ENCODE measurements at regions not wholly inside any gene's neighbourhood (a gene's known extent, or its start where the extent isn't known, plus 50 kb on each side); places are given as distances from the start of the nearest gene placed in this dataset.

DNA sequence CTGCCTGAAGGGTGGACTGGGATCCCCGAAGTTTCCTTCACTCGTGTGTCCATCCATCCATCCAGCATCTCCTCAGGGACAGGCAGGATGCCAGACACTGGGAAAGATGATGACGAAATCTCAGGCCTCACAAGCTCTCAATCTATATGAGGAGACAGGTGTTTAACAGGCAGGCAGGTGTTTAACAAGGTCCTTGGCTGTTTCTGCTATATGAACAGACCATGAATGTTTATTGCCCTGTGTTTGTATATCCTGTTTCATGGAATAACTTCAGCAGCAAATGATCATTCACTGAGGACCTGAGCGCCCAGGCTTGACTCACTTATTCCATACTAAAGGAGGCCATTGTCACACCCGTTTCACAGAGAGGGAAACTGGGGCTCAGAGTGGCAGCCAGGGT is 685.8 kb upstream of the HS6ST1 start:
- H3K79me2 ChIP-seq (ENCODE audit: control insufficient read depth, insufficient read depth, low read length), result no peaks in the 10 kb centered on the region
- H3K27me3 ChIP-seq (ENCODE audit: control insufficient read depth in 2 of 2, insufficient read depth in 2 of 2, low read length in 2 of 2), result no peaks in the 10 kb centered on the region; a peak in 1 of 5 replicates
- ChIA-PET CTCF (ENCODE audit: low intra/inter-chr PET ratio) (no interaction called here), POLR2A (interaction anchor here (0.7 kb wide), 1 partner anchor 9 kb away, joined by 3 read pairs; no protein-coding TSS in a partner anchor)
- H4K20me1 ChIP-seq (replicated peaks; ENCODE audit: control insufficient read depth, insufficient read depth, low read length), result no peaks in the 10 kb centered on the region
- H3K9me1 ChIP-seq (ENCODE audit: control insufficient read depth, insufficient read depth, low read length), result no peaks in the 10 kb centered on the region
- TF ChIP-seq TEAD1 (CRISPR knock-in tag; IDR thresholded peaks at IDR 0.05) (no peak), FOXP1 (CRISPR knock-in tag; IDR thresholded peaks at IDR 0.05) (no peak), ZNF121 (CRISPR knock-in tag; conservative IDR thresholded peaks at IDR 0.05) (no peak), THRAP3 (IDR thresholded peaks at IDR 0.05; ENCODE audit: borderline replicate concordance) (no peak), ZNF561 (CRISPR knock-in tag; conservative IDR thresholded peaks at IDR 0.05) (no peak), MAZ (CRISPR knock-in tag; conservative IDR thresholded peaks at IDR 0.05 in 1 of 2, IDR thresholded peaks at IDR 0.05 in 1 of 2) (no peak), MBD2 (IDR thresholded peaks at IDR 0.05; ENCODE audit: borderline replicate concordance, low read depth) (no peak), MYC (IDR thresholded peaks at IDR 0.05; ENCODE audit: low read depth, low read length) (no peak), MYC (CRISPR knock-in tag; IDR thresholded peaks at IDR 0.05; ENCODE audit: borderline replicate concordance, low read depth) (no peak), ZNF143 (CRISPR knock-in tag; IDR thresholded peaks at IDR 0.05) (no peak), CTCF (IDR thresholded peaks at IDR 0.05 in 2 of 3, conservative IDR thresholded peaks at IDR 0.05 in 1 of 3; ENCODE audit: insufficient read depth in 2 of 3, low read depth in 1 of 3, low read length in 3 of 3) (no peak), POLR2B (IDR thresholded peaks at IDR 0.05; ENCODE audit: low read depth, partially characterized antibody) (no peak)
- TF ChIP-seq, protein P1, sequence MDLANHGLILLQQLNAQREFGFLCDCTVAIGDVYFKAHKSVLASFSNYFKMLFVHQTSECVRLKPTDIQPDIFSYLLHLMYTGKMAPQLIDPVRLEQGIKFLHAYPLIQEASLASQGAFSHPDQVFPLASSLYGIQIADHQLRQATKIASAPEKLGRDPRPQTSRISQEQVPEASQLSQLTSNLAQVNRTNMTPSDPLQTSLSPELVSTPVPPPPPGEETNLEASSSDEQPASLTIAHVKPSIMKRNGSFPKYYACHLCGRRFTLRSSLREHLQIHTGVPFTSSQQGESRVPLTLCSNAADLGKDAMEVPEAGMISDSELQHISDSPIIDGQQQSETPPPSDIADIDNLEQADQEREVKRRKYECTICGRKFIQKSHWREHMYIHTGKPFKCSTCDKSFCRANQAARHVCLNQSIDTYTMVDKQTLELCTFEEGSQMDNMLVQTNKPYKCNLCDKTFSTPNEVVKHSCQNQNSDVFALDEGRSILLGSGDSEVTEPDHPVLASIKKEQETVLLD (IDR thresholded peaks at IDR 0.05), result no peak
- TF ChIP-seq, protein P2, sequence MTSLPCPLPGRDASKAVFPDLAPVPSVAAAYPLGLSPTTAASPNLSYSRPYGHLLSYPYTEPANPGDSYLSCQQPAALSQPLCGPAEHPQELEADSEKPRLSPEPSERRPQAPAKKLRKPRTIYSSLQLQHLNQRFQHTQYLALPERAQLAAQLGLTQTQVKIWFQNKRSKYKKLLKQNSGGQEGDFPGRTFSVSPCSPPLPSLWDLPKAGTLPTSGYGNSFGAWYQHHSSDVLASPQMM (CRISPR knock-in tag; IDR thresholded peaks at IDR 0.05), result no peak
- TF ChIP-seq, protein P3, sequence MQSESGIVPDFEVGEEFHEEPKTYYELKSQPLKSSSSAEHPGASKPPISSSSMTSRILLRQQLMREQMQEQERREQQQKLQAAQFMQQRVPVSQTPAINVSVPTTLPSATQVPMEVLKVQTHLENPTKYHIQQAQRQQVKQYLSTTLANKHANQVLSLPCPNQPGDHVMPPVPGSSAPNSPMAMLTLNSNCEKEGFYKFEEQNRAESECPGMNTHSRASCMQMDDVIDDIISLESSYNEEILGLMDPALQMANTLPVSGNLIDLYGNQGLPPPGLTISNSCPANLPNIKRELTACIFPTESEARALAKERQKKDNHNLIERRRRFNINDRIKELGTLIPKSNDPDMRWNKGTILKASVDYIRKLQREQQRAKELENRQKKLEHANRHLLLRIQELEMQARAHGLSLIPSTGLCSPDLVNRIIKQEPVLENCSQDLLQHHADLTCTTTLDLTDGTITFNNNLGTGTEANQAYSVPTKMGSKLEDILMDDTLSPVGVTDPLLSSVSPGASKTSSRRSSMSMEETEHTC (IDR thresholded peaks at IDR 0.05), result no peak
- intact Hi-C loops (cut with micrococcal nuclease), result no loop called here
- H3K9me3 ChIP-seq (replicated peaks; ENCODE audit: control insufficient read depth, insufficient read depth, low read depth, low read length), result no peaks in the 10 kb centered on the region
- no peaks in the 10 kb centered on the region for H3K36me3 ChIP-seq (ENCODE audit: control insufficient read depth, insufficient read depth, low read length)
- H2AFZ ChIP-seq (ENCODE audit: low read depth, low read length), result no peak overlapping the region
- WGBS (ENCODE audit: insufficient coverage, low coverage, missing lambda C conversion rate), result 0% methylated on average over 5 of the region's 5 CpGs
- no peaks in the 10 kb centered on the region for H3K4me1 ChIP-seq (replicated peaks in 1 of 2; ENCODE audit: control insufficient read depth in 2 of 2, insufficient read depth in 2 of 2, low read length in 2 of 2)
- ATAC-seq (no peak), DNase-seq (ENCODE audit: extremely low read depth in 1 of 4, low spot score in 3 of 4) (no peak), FAIRE-seq (no peak)
- BruUV-seq (replicated peaks), result no TSS peak
- no peak overlapping the region for H3K4me3 ChIP-seq
- no peak overlapping the region for H3K4me2 ChIP-seq (ENCODE audit: insufficient read depth, low read length)
- H3K9ac ChIP-seq (ENCODE audit: insufficient read depth in 1 of 2, low read depth in 2 of 2, low read length in 2 of 2), result no peak overlapping the region
- H3K27ac ChIP-seq (ENCODE audit: extremely low read depth, low read depth, low read length), result no peak overlapping the region
- in situ Hi-C loops (cut with MboI), result no loop called here
